Mesodermal cell (in vitro differentiated cells): ENCODE measurements at regions not wholly inside any gene's neighbourhood (a gene's known extent, or its start where the extent isn't known, plus 50 kb on each side); places are given as distances from the start of the nearest gene placed in this dataset.

ENCODE experiments used
- H3K27ac ChIP-seq: 2 replicates; pipeline ENCODE4 v1.7.0; 2013; ENCODE audit warnings: mild to moderate bottlenecking, low read depth, low read length, moderate library complexity; ENCODE audit not compliant: severe bottlenecking
- H3K36me3 ChIP-seq: 2 replicates; pipeline ENCODE4 v1.7.1; 2013; ENCODE audit warnings: mild to moderate bottlenecking, low read length, moderate library complexity; ENCODE audit not compliant: control insufficient read depth, insufficient read depth
- H3K4me1 ChIP-seq: one replicate; pipeline ENCODE4 v1.7.1; 2013; ENCODE audit warnings: mild to moderate bottlenecking, low read length; ENCODE audit not compliant: insufficient read depth, control insufficient read depth, poor library complexity, severe bottlenecking
- H3K4me3 ChIP-seq: 2 replicates; pipeline ENCODE4 v1.7.0; 2013; ENCODE audit warnings: low read length, control low read depth, mild to moderate bottlenecking; ENCODE audit not compliant: insufficient read depth, poor library complexity, severe bottlenecking; ENCODE audit errors: extremely low read depth
- H3K9me3 ChIP-seq: 2 replicates; pipeline ENCODE4 v1.7.1; 2013; ENCODE audit warnings: mild to moderate bottlenecking, low read length, moderate library complexity; ENCODE audit not compliant: control insufficient read depth
- WGBS, 2 experiments: methylation state at CpG; one replicate each; pipeline ENCODE4 v1.1.5; 2013; ENCODE audit warnings: missing lambda C conversion rate in 2 of 2; ENCODE audit not compliant: insufficient coverage in 2 of 2; 5-methylcytosine and 5-hydroxymethylcytosine counted together

GRCh38 chr18:56545464-56545863, 92.9 kb downstream of the TXNL1 start:
- WGBS, 2 experiments: 100% methylated on average over 1 of the region's 1 CpG; no CpG with 5 or more reads in 1 of the 2 experiments
- Histone ChIP-seq H3K36me3 (no peaks in the 10 kb centered on the region), H3K27ac (no peak overlapping the region), H3K9me3 (no peaks in the 10 kb centered on the region), H3K4me1 (no peaks in the 10 kb centered on the region), H3K4me3 (no peak overlapping the region)

DNA sequence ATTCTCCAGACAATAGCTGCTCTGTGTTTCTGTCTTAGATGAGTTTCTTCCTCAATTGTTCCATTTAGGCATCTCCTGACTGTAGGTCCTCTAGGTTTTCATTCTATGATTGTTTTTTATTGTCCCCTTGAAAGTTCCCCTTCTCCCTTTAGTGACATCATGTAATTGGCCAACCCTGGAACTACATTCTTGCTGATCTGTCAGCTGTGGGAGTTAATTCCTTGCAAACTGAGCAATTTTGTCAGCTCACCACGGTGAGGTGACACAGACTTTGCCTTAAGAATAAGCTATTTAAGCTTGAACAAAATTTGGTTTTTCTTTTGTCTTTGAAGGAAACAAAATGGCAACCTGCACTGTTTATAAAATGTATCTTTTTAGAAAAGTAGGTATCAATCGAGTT, 95.9 kb downstream of the TXNL1 start:
- H3K36me3 ChIP-seq: no peaks in the 10 kb centered on the region
- WGBS, 2 experiments: 100% methylated on average over 1 of the region's 2 CpGs; no CpG with 5 or more reads in 1 of the 2 experiments
- H3K4me1 ChIP-seq: no peaks in the 10 kb centered on the region

DNA sequence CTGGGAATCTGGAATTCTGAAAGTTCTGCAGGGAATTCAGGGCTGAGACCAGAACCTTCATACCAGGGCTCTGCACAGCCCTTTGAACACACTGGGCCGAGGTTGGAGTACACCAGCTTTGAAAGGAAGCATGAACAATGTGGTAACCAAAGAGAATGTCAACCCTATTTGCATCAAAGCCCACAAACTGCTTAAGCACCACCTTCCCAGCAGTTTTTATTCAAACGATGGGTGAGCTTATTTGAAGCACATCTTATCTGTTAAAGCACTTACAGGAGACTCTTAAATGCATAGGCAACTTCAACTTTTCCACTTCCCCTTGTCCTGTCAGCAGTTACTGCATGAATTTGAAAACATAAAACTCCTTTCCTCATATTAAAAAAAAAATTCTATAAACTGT, 96.6 kb downstream of the TXNL1 start:
- Histone ChIP-seq H3K4me1 (no peaks in the 10 kb centered on the region), H3K27ac (no peak overlapping the region), H3K36me3 (no peaks in the 10 kb centered on the region), H3K4me3 (no peak overlapping the region), H3K9me3 (no peaks in the 10 kb centered on the region)
- WGBS, 2 experiments: 53 to 65% methylated on average over 2 of the region's 2 CpGs

More for the DNA sequence above, 95.9 kb downstream of the TXNL1 start:
- no peak overlapping the region for H3K4me3 ChIP-seq
- no peak overlapping the region for H3K27ac ChIP-seq
- H3K9me3 ChIP-seq: no peaks in the 10 kb centered on the region

GRCh38 chr18:56541340-56541739, 97.1 kb downstream of the TXNL1 start:
- WGBS, 2 experiments: no CpG with 5 or more reads among the region's 2 CpGs
- Histone ChIP-seq H3K36me3 (no peaks in the 10 kb centered on the region), H3K27ac (no peak overlapping the region), H3K4me3 (no peak overlapping the region), H3K4me1 (no peaks in the 10 kb centered on the region), H3K9me3 (no peaks in the 10 kb centered on the region)

GRCh38 chr18:56538746-56539145, 99.6 kb downstream of the TXNL1 start:
- WGBS, 2 experiments: 83 to 91% methylated on average over 1 to 2 of the region's 2 CpGs
- no peak overlapping the region for H3K27ac ChIP-seq
- no peaks in the 10 kb centered on the region for H3K4me1 ChIP-seq

GRCh38 chr18:56532176-56532840, 106.1 kb downstream of the TXNL1 start:
- 0 to 40% methylated on average over 1 of the region's 3 CpGs for WGBS, 2 experiments
- H3K27ac ChIP-seq: no peak overlapping the region
- H3K9me3 ChIP-seq: no peaks in the 10 kb centered on the region
- H3K4me1 ChIP-seq: no peaks in the 10 kb centered on the region
- H3K4me3 ChIP-seq: no peak overlapping the region
- no peaks in the 10 kb centered on the region for H3K36me3 ChIP-seq

More at GRCh38 chr18:56538746-56539145, 99.6 kb downstream of the TXNL1 start:
- Histone ChIP-seq H3K36me3 (no peaks in the 10 kb centered on the region), H3K9me3 (no peaks in the 10 kb centered on the region), H3K4me3 (no peak overlapping the region)

DNA sequence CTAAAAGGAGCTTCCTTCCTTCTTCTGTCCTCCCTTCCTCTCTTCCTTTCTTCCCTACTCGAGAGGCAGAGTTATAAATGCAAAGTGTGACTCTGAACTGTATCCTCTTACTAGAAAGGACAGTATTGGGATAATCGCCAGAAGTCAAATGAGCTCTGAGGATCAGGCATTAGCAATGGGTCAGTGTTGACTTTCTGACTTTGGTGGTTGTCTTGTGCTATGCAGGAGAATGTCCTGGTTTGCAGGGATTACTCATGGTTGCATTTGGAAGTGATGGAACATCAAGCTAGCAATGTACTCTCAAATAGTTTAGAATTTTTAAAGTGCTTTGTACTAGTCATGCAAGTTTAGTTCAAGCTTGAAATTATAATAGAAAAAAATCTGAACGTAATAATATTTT, 115.6 kb downstream of the TXNL1 start:
- no peak overlapping the region for H3K27ac ChIP-seq
- H3K4me3 ChIP-seq: no peak overlapping the region
- no peaks in the 10 kb centered on the region for H3K36me3 ChIP-seq
- no peaks in the 10 kb centered on the region for H3K4me1 ChIP-seq
- WGBS, 2 experiments: 90% methylated on average over 1 of the region's 3 CpGs; no CpG with 5 or more reads in 1 of the 2 experiments
- H3K9me3 ChIP-seq: no peaks in the 10 kb centered on the region

DNA sequence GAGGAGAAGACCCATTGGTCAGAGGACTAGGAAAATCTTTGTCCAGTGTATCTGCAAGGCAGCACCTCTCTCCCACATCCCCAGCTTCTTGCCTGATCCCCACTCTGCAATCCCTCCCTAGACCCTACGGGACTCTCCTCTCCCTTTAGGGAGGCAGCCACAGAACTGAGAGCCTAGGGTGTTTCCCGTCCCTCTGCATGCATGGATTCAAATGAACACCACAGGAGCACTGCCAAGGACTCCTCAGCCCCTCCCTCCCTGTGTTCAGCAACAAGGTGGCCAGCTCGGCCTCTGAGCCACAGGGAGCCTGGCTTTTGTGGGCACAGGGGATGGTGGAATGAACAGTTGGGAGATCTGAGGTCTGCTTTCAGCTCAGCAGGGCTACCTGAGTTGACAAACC, 117.1 kb downstream of the TXNL1 start:
- Histone ChIP-seq H3K36me3 (no peaks in the 10 kb centered on the region), H3K4me1 (no peaks in the 10 kb centered on the region), H3K4me3 (no peak overlapping the region), H3K27ac (no peak overlapping the region), H3K9me3 (no peaks in the 10 kb centered on the region)
- WGBS, 2 experiments: 54% methylated on average over 2 of the region's 3 CpGs; no CpG with 5 or more reads in 1 of the 2 experiments

- Histone ChIP-seq H3K9me3 (no peaks in the 10 kb centered on the region), H3K36me3 (no peaks in the 10 kb centered on the region), H3K27ac (no peak overlapping the region), H3K4me3 (no peak overlapping the region), H3K4me1 (no peaks in the 10 kb centered on the region)
- WGBS, 2 experiments: 86 to 97% methylated on average over 6 of the region's 9 CpGs
These were observed 120.6 kb downstream of the TXNL1 start for GRCh38 chr18:56517761-56518160.

GRCh38 chr18:56517196-56517595, 121.2 kb downstream of the TXNL1 start:
- no peaks in the 10 kb centered on the region for H3K9me3 ChIP-seq
- no peaks in the 10 kb centered on the region for H3K4me1 ChIP-seq
- no peaks in the 10 kb centered on the region for H3K36me3 ChIP-seq
- H3K27ac ChIP-seq: no peak overlapping the region
- 90 to 96% methylated on average over 4 of the region's 4 CpGs for WGBS, 2 experiments
- no peak overlapping the region for H3K4me3 ChIP-seq

DNA sequence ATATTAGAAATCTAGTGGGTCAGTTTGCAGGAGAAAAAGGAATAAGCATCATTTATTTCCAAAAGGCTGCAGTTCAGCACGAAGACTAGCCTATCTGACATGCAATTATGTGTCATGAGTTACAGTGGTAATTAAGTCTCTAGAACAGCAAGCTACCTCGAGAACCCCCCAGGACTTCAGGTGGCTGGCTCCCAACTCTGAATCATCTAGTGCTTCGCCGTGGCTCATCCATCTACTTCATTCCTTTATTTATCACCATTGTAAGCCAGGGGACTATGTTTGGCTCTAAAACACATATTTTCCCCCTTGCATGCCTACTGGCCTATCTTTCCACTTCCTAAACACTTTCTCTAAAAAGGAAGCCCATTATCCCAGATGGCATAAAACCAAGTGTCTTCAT, 121.6 kb downstream of the TXNL1 start:
- Histone ChIP-seq H3K27ac (no peak overlapping the region), H3K36me3 (no peaks in the 10 kb centered on the region), H3K4me1 (no peaks in the 10 kb centered on the region), H3K4me3 (no peak overlapping the region), H3K9me3 (no peaks in the 10 kb centered on the region)
- WGBS, 2 experiments: 84 to 93% methylated on average over 2 to 4 of the region's 4 CpGs
